GM23338 (cell line): ENCODE measurements at regions not wholly inside any gene's neighbourhood (a gene's known extent, or its start where the extent isn't known, plus 50 kb on each side); places are given as distances from the start of the nearest gene placed in this dataset.

Experiments used
- CREB1 ChIP-seq: fragments of 250-450 bp; sonication (Bioruptor Pico); IDR thresholded peaks from 2 replicates; pipeline ENCODE4 v1.5.0; 2020; ENCODE audit warnings: low read depth, mild to moderate bottlenecking, moderate library complexity
- CTCF ChIP-seq, 2 experiments: fragments of 200-600 bp in 1 of 2; sonication (generic) in 1 of 2; conservative IDR thresholded peaks; 2 replicates each; pipeline versions ENCODE4 v1.5.1 to v1.6.1; 2016 to 2017; ENCODE audit warnings: antibody characterized with exemption in 2 of 2, low read depth in 2 of 2, mild to moderate bottlenecking in 2 of 2, moderate library complexity in 1 of 2
- EZH2 ChIP-seq: fragments of 200-600 bp; sonication (generic); IDR thresholded peaks from one replicate; pipeline ENCODE4 v1.8.0; 2017; ENCODE audit warnings: antibody characterized with exemption, mild to moderate bottlenecking, low read depth; ENCODE audit not compliant: unreplicated experiment
- EZH2phosphoT487 ChIP-seq: fragments of 200-600 bp; sonication (generic); IDR thresholded peaks from one replicate; pipeline ENCODE4 v1.8.1; 2018; ENCODE audit warnings: antibody characterized with exemption; ENCODE audit not compliant: unreplicated experiment
- JUNB ChIP-seq: IDR thresholded peaks from one replicate; pipeline ENCODE4 v1.6.1; 2016; ENCODE audit warnings: antibody characterized with exemption; ENCODE audit not compliant: unreplicated experiment
- NANOG ChIP-seq: IDR thresholded peaks from 2 replicates; pipeline ENCODE4 v1.6.1; 2016; ENCODE audit warnings: antibody characterized with exemption, borderline replicate concordance
- POLR2AphosphoS5 ChIP-seq: IDR thresholded peaks from 2 replicates; pipeline ENCODE4 v1.6.1; 2016; ENCODE audit warnings: antibody characterized with exemption, low read depth
- STAT1 ChIP-seq: IDR thresholded peaks from one replicate; pipeline ENCODE4 v1.6.1; 2016; ENCODE audit warnings: antibody characterized with exemption; ENCODE audit not compliant: unreplicated experiment
- ZNF331 ChIP-seq: fragments of 250-450 bp; sonication (Bioruptor Pico); IDR thresholded peaks from 2 replicates; pipeline ENCODE4 v1.5.0; 2020; ENCODE audit warnings: low read depth, mild to moderate bottlenecking, moderate library complexity
- ZNF462 ChIP-seq: fragments of 250-450 bp; sonication (Bioruptor Pico); IDR thresholded peaks from 2 replicates; pipeline ENCODE4 v1.5.0; 2020; ENCODE audit warnings: mild to moderate bottlenecking, moderate library complexity
- TF ChIP-seq, protein P1 (sequence below): IDR thresholded peaks from 2 replicates; pipeline ENCODE4 v1.6.1; 2016; ENCODE audit warnings: antibody characterized with exemption
- TF ChIP-seq, protein P2 (sequence below): IDR thresholded peaks from one replicate; pipeline ENCODE4 v1.6.1; 2018; ENCODE audit warnings: antibody characterized with exemption; ENCODE audit not compliant: unreplicated experiment

- TF ChIP-seq CTCF (conservative IDR thresholded peaks at IDR 0.05; ENCODE audit: low read depth in 2 of 2) (no peak), EZH2 (no peak), CREB1 (CRISPR knock-in tag) (no peak), POLR2AphosphoS5 (no peak), STAT1 (no peak), ZNF462 (no peak), NANOG (no peak), EZH2phosphoT487 (no peak), JUNB (no peak), ZNF331 (CRISPR knock-in tag) (no peak)
- TF ChIP-seq, protein P1, sequence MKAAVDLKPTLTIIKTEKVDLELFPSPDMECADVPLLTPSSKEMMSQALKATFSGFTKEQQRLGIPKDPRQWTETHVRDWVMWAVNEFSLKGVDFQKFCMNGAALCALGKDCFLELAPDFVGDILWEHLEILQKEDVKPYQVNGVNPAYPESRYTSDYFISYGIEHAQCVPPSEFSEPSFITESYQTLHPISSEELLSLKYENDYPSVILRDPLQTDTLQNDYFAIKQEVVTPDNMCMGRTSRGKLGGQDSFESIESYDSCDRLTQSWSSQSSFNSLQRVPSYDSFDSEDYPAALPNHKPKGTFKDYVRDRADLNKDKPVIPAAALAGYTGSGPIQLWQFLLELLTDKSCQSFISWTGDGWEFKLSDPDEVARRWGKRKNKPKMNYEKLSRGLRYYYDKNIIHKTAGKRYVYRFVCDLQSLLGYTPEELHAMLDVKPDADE: no peak
- TF ChIP-seq, protein P2, sequence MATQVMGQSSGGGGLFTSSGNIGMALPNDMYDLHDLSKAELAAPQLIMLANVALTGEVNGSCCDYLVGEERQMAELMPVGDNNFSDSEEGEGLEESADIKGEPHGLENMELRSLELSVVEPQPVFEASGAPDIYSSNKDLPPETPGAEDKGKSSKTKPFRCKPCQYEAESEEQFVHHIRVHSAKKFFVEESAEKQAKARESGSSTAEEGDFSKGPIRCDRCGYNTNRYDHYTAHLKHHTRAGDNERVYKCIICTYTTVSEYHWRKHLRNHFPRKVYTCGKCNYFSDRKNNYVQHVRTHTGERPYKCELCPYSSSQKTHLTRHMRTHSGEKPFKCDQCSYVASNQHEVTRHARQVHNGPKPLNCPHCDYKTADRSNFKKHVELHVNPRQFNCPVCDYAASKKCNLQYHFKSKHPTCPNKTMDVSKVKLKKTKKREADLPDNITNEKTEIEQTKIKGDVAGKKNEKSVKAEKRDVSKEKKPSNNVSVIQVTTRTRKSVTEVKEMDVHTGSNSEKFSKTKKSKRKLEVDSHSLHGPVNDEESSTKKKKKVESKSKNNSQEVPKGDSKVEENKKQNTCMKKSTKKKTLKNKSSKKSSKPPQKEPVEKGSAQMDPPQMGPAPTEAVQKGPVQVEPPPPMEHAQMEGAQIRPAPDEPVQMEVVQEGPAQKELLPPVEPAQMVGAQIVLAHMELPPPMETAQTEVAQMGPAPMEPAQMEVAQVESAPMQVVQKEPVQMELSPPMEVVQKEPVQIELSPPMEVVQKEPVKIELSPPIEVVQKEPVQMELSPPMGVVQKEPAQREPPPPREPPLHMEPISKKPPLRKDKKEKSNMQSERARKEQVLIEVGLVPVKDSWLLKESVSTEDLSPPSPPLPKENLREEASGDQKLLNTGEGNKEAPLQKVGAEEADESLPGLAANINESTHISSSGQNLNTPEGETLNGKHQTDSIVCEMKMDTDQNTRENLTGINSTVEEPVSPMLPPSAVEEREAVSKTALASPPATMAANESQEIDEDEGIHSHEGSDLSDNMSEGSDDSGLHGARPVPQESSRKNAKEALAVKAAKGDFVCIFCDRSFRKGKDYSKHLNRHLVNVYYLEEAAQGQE: no peak
These were observed 214.5 kb downstream of the MTHFS start for GRCh38 chr15:79682285-79682684.
